Duodenal mucosa (tissue), 2 donors: ENCODE measurements at regions not wholly inside any gene's neighbourhood (a gene's known extent, or its start where the extent isn't known, plus 50 kb on each side); places are given as distances from the start of the nearest gene placed in this dataset.

ENCODE experiments used
- H3K27ac ChIP-seq: one replicate; pipeline ENCODE4 v1.7.0; 2013; ENCODE audit warnings: low read depth, low read length
- H3K27me3 ChIP-seq, 2 donors: one replicate each; pipeline ENCODE4 v1.7.0; 2013; ENCODE audit warnings: low read length in 2 of 2, control low read depth in 1 of 2; ENCODE audit not compliant: insufficient read depth in 2 of 2, control insufficient read depth in 1 of 2
- H3K36me3 ChIP-seq, 2 donors: one replicate each; pipeline ENCODE4 v1.7.0; 2013; ENCODE audit warnings: low read length in 2 of 2, control low read depth in 1 of 2; ENCODE audit not compliant: insufficient read depth in 2 of 2, control insufficient read depth in 1 of 2
- H3K4me1 ChIP-seq, 2 donors: one replicate each; pipeline ENCODE4 v1.7.0; 2013; ENCODE audit warnings: low read length in 2 of 2, control low read depth in 1 of 2; ENCODE audit not compliant: insufficient read depth in 2 of 2, control insufficient read depth in 1 of 2
- H3K4me3 ChIP-seq, 2 donors: one replicate each; pipeline ENCODE4 v1.7.0; 2013; ENCODE audit warnings: low read length in 2 of 2, low read depth in 1 of 2
- H3K9ac ChIP-seq, 2 donors: one replicate each; pipeline ENCODE4 v1.7.0; 2013; ENCODE audit warnings: low read length in 2 of 2, low read depth in 1 of 2
- H3K9me3 ChIP-seq, 2 donors: one replicate each; pipeline ENCODE4 v1.7.0; 2013; ENCODE audit warnings: low read length in 2 of 2, control low read depth in 1 of 2; ENCODE audit not compliant: control insufficient read depth in 1 of 2

GRCh38 chr4:13261486-13262257, 222.5 kb downstream of the RAB28 start:
- Histone ChIP-seq H3K9me3 (no peaks in the 10 kb centered on the region), H3K4me3 (no peak overlapping the region), H3K36me3 (no peaks in the 10 kb centered on the region), H3K9ac (no peak overlapping the region), H3K4me1 (no peaks in the 10 kb centered on the region), H3K27me3 (no peaks in the 10 kb centered on the region), H3K27ac (no peak overlapping the region)

GRCh38 chr4:13260513-13260912, 223.6 kb downstream of the RAB28 start:
- Histone ChIP-seq H3K9ac (no peak overlapping the region), H3K9me3 (no peaks in the 10 kb centered on the region), H3K36me3 (no peaks in the 10 kb centered on the region), H3K27ac (no peak overlapping the region), H3K4me3 (no peak overlapping the region), H3K4me1 (no peaks in the 10 kb centered on the region), H3K27me3 (no peaks in the 10 kb centered on the region)

GRCh38 chr4:13250263-13250662, 233.9 kb downstream of the RAB28 start:
- no peak overlapping the region for H3K4me3 ChIP-seq
- H3K4me1 ChIP-seq = no peaks in the 10 kb centered on the region
- no peaks in the 10 kb centered on the region for H3K27me3 ChIP-seq
- H3K27ac ChIP-seq = no peak overlapping the region
- H3K36me3 ChIP-seq = no peaks in the 10 kb centered on the region
- no peak overlapping the region for H3K9ac ChIP-seq
- peaks cover 2 to 4% of the 10 kb centered on the region in 2 donors for H3K9me3 ChIP-seq

- peaks cover 2 to 4% of the 10 kb centered on the region in 2 donors for H3K9me3 ChIP-seq
- H3K27me3 ChIP-seq = no peaks in the 10 kb centered on the region
- H3K36me3 ChIP-seq = no peaks in the 10 kb centered on the region
- no peaks in the 10 kb centered on the region for H3K4me1 ChIP-seq
- H3K4me3 ChIP-seq = no peak overlapping the region
- H3K9ac ChIP-seq = no peak overlapping the region
- H3K27ac ChIP-seq = no peak overlapping the region
These were observed 235.4 kb downstream of the RAB28 start for GRCh38 chr4:13248621-13249298.

GRCh38 chr4:13246107-13246506, 238.0 kb downstream of the RAB28 start:
- H3K27ac ChIP-seq = no peak overlapping the region
- no peaks in the 10 kb centered on the region for H3K36me3 ChIP-seq
- H3K9ac ChIP-seq = no peak overlapping the region
- H3K27me3 ChIP-seq = no peaks in the 10 kb centered on the region
- H3K4me1 ChIP-seq = no peaks in the 10 kb centered on the region
- H3K9me3 ChIP-seq = peaks cover 2 to 4% of the 10 kb centered on the region in 2 donors
- no peak overlapping the region for H3K4me3 ChIP-seq

- Histone ChIP-seq H3K27me3 (no peaks in the 10 kb centered on the region), H3K4me3 (no peak overlapping the region), H3K9me3 (peaks cover 2 to 4% of the 10 kb centered on the region in 2 donors), H3K36me3 (no peaks in the 10 kb centered on the region), H3K9ac (no peak overlapping the region), H3K27ac (no peak overlapping the region), H3K4me1 (no peaks in the 10 kb centered on the region)
These were observed 239.7 kb downstream of the RAB28 start for GRCh38 chr4:13244444-13244843.

GRCh38 chr4:13243152-13243551, 241.0 kb downstream of the RAB28 start:
- H3K36me3 ChIP-seq = no peaks in the 10 kb centered on the region
- no peaks in the 10 kb centered on the region for H3K27me3 ChIP-seq
- H3K4me3 ChIP-seq = no peak overlapping the region
- H3K9ac ChIP-seq = no peak overlapping the region
- H3K4me1 ChIP-seq = no peaks in the 10 kb centered on the region
- H3K27ac ChIP-seq = no peak overlapping the region
- peaks cover 0 to 4% of the 10 kb centered on the region in 2 donors for H3K9me3 ChIP-seq

GRCh38 chr4:13240066-13240465, 244.1 kb downstream of the RAB28 start:
- Histone ChIP-seq H3K4me1 (no peaks in the 10 kb centered on the region), H3K27me3 (no peaks in the 10 kb centered on the region), H3K27ac (no peak overlapping the region), H3K9me3 (no peaks in the 10 kb centered on the region), H3K9ac (no peak overlapping the region), H3K4me3 (no peak overlapping the region), H3K36me3 (no peaks in the 10 kb centered on the region)

- Histone ChIP-seq H3K36me3 (no peaks in the 10 kb centered on the region), H3K27ac (no peak overlapping the region), H3K27me3 (no peaks in the 10 kb centered on the region), H3K9ac (no peak overlapping the region), H3K9me3 (no peaks in the 10 kb centered on the region), H3K4me1 (no peaks in the 10 kb centered on the region), H3K4me3 (no peak overlapping the region)
These were observed 245.2 kb downstream of the RAB28 start for GRCh38 chr4:13238936-13239335.

GRCh38 chr4:13236485-13236884, 247.7 kb downstream of the RAB28 start:
- Histone ChIP-seq H3K4me3 (no peak overlapping the region), H3K9me3 (peaks cover 0 to 3% of the 10 kb centered on the region in 2 donors), H3K27ac (no peak overlapping the region), H3K36me3 (no peaks in the 10 kb centered on the region), H3K4me1 (no peaks in the 10 kb centered on the region), H3K9ac (no peak overlapping the region), H3K27me3 (no peaks in the 10 kb centered on the region)
